Heart left ventricle (tissue), 16 donors: ENCODE measurements at regions not wholly inside any gene's neighbourhood (a gene's known extent, or its start where the extent isn't known, plus 50 kb on each side); places are given as distances from the start of the nearest gene placed in this dataset.
A peak's percentile ranks its signal among the peaks of the same experiment; 100 is the strongest.

Experiments used
- ATAC-seq, 4 donors: fragments of 200-7000 bp; cut with Tn5 transposase; one replicate each; pipeline ENCODE4 v1.9.1; 2020 to 2022; ENCODE audit warnings: moderate library complexity in 4 of 4, mild to moderate bottlenecking in 3 of 4, moderate number of reproducible peaks in 1 of 4
- DNase-seq, 5 donors: peaks; one replicate each; pipeline ENCODE4 v3.0.0-alpha.2; 2020
- H3K27ac ChIP-seq, 12 donors: fragments of 200-600 bp; sonication (generic) in 4 of 12; one replicate each; pipeline versions ENCODE4 v1.5.0 to v1.8.0; 2016 to 2022; ENCODE audit warnings: mild to moderate bottlenecking in 2 of 12
- H3K27me3 ChIP-seq, 9 donors: fragments of 200-600 bp; sonication (generic) in 2 of 9; one replicate each; pipeline versions ENCODE4 v1.5.1 to v1.8.0; 2016 to 2022; ENCODE audit warnings: mild to moderate bottlenecking in 3 of 9
- H3K36me3 ChIP-seq, 9 donors: fragments of 200-600 bp; sonication (generic) in 2 of 9; one replicate each; pipeline versions ENCODE4 v1.5.0 to v1.8.0; 2018 to 2022; ENCODE audit warnings: mild to moderate bottlenecking in 2 of 9
- H3K4me1 ChIP-seq, 12 donors: fragments of 200-600 bp; sonication (generic) in 4 of 12; one replicate each; pipeline versions ENCODE4 v1.5.0 to v1.8.0; 2016 to 2022; ENCODE audit warnings: mild to moderate bottlenecking in 3 of 12
- H3K4me3 ChIP-seq, 12 donors: fragments of 200-600 bp; sonication (generic) in 4 of 12; one replicate each; pipeline versions ENCODE4 v1.5.0 to v1.8.0; 2017 to 2022; ENCODE audit warnings: mild to moderate bottlenecking in 9 of 12, moderate library complexity in 4 of 12
- H3K9me3 ChIP-seq, 12 donors: fragments of 200-600 bp; sonication (generic) in 4 of 12; one replicate each; pipeline versions ENCODE4 v1.5.0 to v1.8.0; 2016 to 2022; ENCODE audit warnings: mild to moderate bottlenecking in 1 of 12
- POLR2A ChIP-seq, 2 donors: fragments of 450-650 bp; IDR thresholded peaks; one replicate each; pipeline ENCODE4 v1.6.1; 2017; ENCODE audit warnings: antibody characterized with exemption in 2 of 2, mild to moderate bottlenecking in 2 of 2, moderate library complexity in 2 of 2
- WGBS, 4 donors: extraction: QIAGEN DNeasy Blood & Tissue Kit in 2 of 4; methylation state at CpG; one replicate each; pipeline versions ENCODE4 v1.1.5 to v1.1.7; 2013 to 2018; 5-methylcytosine and 5-hydroxymethylcytosine counted together
- intact Hi-C, 10 donors: fragments of 100-400 bp; cut with DNase I; formaldehyde crosslinking; loops; one replicate each; pipeline versions ENCODE4 v1.11.1 to v1.14.2; 2022
- TF ChIP-seq, protein P1 (sequence below), 12 donors: fragments of 200-600 bp; sonication (generic) in 4 of 12; IDR thresholded peaks; one replicate each; pipeline versions ENCODE4 v1.5.0 to v1.8.0; 2018 to 2022; ENCODE audit warnings: antibody characterized with exemption in 12 of 12, mild to moderate bottlenecking in 5 of 12
- donor health status: ischemic (EF 13 %, LVEDD 7.1; RV severe dilation, severe dysfunction).
- donor health status: healthy with polysubstance abuse.
- donor health status: DM: no; HTN: yes; CAD: no.
- donor health status: DM: no; HTN: no; CAD: no.
- donor health status: ischemic (EF 25% LVEDD 6.9; RV normal size, moderate dysfunction).
- donor health status: ischemic (EF 25% LVEDD 5.7; RV mildly dilated, moderate dysfunction).
- donor health status: healthy.
- donor health status: DM: yes; HTN: yes; CAD: no.
- donor health status: ischemic (EF 35%, LVEDD 5.7; RV mildly dilated, moderate dysfunction).
- donor health status: nonischemic (EF 11% LVEDD 7.7; RV severe dilation, severe dysfunction).
- donor health status: DM: yes; HTN: yes; CAD: no.
- donor health status: PGD.
- donor health status: ischemic (EF 29% LVEDD 5.4; RV normal size, mild dysfunction).
- donor health status: nonischemic (EF 23%, LVEDD 6.1; RV moderate dilation, normal function).

DNA sequence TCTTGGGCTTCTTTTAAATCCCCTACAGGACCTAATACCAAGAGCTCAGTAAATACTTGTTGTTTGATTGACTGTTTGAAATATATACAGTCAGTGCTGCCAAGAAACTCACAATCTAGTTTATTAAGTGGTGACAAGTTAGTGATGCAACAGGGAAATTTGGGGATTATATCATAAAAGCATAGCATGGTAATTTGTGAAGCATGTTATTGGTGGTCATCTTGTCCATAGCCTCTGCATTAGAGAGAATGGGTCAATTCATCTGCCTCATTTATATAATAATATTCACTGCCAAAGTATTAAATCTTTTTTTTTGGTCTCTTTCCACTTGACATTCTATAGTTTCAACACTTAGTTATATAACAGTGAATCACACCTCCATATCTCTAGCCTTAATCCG lies 138.2 kb upstream of the SPAG17 start:
- TF ChIP-seq, protein P1, sequence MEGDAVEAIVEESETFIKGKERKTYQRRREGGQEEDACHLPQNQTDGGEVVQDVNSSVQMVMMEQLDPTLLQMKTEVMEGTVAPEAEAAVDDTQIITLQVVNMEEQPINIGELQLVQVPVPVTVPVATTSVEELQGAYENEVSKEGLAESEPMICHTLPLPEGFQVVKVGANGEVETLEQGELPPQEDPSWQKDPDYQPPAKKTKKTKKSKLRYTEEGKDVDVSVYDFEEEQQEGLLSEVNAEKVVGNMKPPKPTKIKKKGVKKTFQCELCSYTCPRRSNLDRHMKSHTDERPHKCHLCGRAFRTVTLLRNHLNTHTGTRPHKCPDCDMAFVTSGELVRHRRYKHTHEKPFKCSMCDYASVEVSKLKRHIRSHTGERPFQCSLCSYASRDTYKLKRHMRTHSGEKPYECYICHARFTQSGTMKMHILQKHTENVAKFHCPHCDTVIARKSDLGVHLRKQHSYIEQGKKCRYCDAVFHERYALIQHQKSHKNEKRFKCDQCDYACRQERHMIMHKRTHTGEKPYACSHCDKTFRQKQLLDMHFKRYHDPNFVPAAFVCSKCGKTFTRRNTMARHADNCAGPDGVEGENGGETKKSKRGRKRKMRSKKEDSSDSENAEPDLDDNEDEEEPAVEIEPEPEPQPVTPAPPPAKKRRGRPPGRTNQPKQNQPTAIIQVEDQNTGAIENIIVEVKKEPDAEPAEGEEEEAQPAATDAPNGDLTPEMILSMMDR (IDR thresholded peaks at IDR 0.05): no peak
- no peak for TF ChIP-seq POLR2A (IDR thresholded peaks at IDR 0.05)
- intact Hi-C loops: no loop called here
- H3K27ac ChIP-seq: no peak overlapping the region
- no peak overlapping the region for H3K4me3 ChIP-seq
- H3K9me3 ChIP-seq: no peaks in the 10 kb centered on the region
- no peaks in the 10 kb centered on the region for H3K4me1 ChIP-seq
- no peak for DNase-seq
- H3K27me3 ChIP-seq: no peaks in the 10 kb centered on the region
- WGBS, 4 donors: 0 to 62% (median 24%) methylated on average over 1 of the region's 1 CpG
- no peak for ATAC-seq
- no peaks in the 10 kb centered on the region for H3K36me3 ChIP-seq

DNA sequence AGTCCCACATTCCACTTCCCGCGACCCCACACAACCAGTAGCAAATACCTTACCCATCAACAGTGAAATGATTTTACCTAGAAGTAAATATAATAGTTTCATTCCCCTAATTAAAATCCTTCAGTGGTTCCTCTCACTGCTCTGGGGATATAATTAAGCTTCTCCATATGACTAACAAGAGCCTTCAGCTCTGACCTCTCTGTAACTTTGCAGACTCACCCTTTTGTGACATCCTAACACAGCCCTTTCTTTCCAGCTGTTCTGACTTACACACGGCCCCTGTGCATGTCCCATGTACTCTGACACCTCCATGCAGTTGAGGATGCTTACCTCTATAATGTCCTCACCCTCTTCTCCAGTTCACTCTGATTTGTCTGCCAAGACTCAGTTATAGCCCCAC lies 137.3 kb upstream of the SPAG17 start:
- no peaks in the 10 kb centered on the region for H3K27me3 ChIP-seq
- no peak overlapping the region for H3K27ac ChIP-seq
- no peaks in the 10 kb centered on the region for H3K36me3 ChIP-seq
- no peaks in the 10 kb centered on the region for H3K9me3 ChIP-seq
- WGBS, 4 donors: 61 to 65% (median 62%) methylated on average over 3 of the region's 3 CpGs
- H3K4me1 ChIP-seq: peaks cover 0 to 5% (median 0%) of the 10 kb centered on the region in 12 donors
- TF ChIP-seq, protein P1 (IDR thresholded peaks at IDR 0.05): no peak
- TF ChIP-seq POLR2A (IDR thresholded peaks at IDR 0.05): no peak
- no peak overlapping the region for H3K4me3 ChIP-seq
- intact Hi-C loops: no loop called here
- DNase-seq (no peak), ATAC-seq (no peak)

- no peak for TF ChIP-seq POLR2A (IDR thresholded peaks at IDR 0.05)
- TF ChIP-seq, protein P1 (IDR thresholded peaks at IDR 0.05): no peak
- DNase-seq (no peak), ATAC-seq (no peak)
- no peaks in the 10 kb centered on the region for H3K9me3 ChIP-seq
- peaks cover 0 to 5% (median 0%) of the 10 kb centered on the region in 12 donors for H3K4me1 ChIP-seq
- no peaks in the 10 kb centered on the region for H3K36me3 ChIP-seq
- H3K27ac ChIP-seq: no peak overlapping the region
- WGBS, 4 donors: 54 to 76% (median 66%) methylated on average over 6 of the region's 6 CpGs
- intact Hi-C loops: no loop called here
- no peak overlapping the region for H3K4me3 ChIP-seq
- no peaks in the 10 kb centered on the region for H3K27me3 ChIP-seq
Observed at GRCh38 chr1:118321840-118322239, 136.8 kb upstream of the SPAG17 start.

DNA sequence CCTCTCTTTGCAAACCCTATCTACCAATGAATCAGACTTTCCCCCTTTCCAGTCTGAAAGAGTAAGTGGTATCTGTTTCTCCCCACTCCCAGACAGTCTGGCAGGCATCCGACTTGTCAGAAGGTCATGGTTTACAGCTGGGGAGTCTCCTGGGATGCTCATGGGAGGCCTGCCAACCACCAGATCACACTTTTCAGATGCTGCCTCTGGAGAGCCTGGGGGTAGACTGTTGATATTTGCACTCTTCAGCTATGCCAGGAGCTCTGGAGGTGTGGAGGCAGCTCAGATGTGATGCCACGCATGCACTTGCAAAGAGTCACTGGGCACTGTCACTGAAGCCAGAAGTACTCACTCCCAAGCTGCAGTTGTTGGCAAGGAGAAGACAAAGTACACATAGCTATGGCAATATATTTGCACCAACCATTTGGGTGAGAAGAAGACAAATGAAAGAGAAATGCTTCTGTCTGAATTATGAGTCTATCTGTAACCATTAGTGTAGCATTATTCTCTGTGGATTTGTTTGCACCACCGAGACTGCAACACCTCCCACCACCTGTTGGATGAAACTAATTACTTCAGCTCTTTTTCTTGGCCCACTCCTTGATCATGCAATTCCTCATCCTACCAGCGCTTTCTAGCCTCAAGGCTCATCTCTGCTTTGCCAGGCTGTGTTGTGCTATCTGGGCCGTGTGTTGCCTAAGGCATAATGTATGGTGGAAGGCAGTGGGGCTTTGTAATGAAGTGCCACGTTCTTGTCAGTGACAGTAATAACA lies 133.0 kb upstream of the SPAG17 start:
- Histone ChIP-seq H3K9me3 (peaks cover 0 to 2% (median 0%) of the 10 kb centered on the region in 12 donors), H3K27ac (no peak overlapping the region), H3K36me3 (no peaks in the 10 kb centered on the region), H3K4me3 (no peak overlapping the region), H3K4me1 (peaks cover 0 to 5% (median 0%) of the 10 kb centered on the region in 12 donors), H3K27me3 (no peaks in the 10 kb centered on the region)
- no peak for TF ChIP-seq POLR2A (IDR thresholded peaks at IDR 0.05)
- TF ChIP-seq, protein P1 (IDR thresholded peaks at IDR 0.05): no peak
- DNase-seq: peak in 3 of 5 donors; percentile 22 to 61 (median 42)
- ATAC-seq: peak in 1 of 4 donors; percentile 42
- 63 to 74% (median 68%) methylated on average over 6 of the region's 6 CpGs for WGBS, 4 donors
- intact Hi-C loops: no loop called here
